Ovary (tissue), 7 donors: ENCODE measurements at regions not wholly inside any gene's neighbourhood (a gene's known extent, or its start where the extent isn't known, plus 50 kb on each side); places are given as distances from the start of the nearest gene placed in this dataset.

Source experiments
- DNase-seq, 5 donors: peaks; one replicate each; pipeline ENCODE4 v3.0.0-alpha.2; 2019 to 2020
- H3K27ac ChIP-seq, 2 donors: fragments of 200-600 bp; one replicate each; pipeline versions ENCODE4 v1.5.1 to v1.8.0; 2019 to 2022
- H3K27me3 ChIP-seq: fragments of 200-600 bp; one replicate; pipeline ENCODE4 v1.8.0; 2022
- H3K36me3 ChIP-seq: fragments of 200-600 bp; sonication (generic); one replicate; pipeline ENCODE4 v1.5.1; 2019
- H3K4me1 ChIP-seq: one replicate; pipeline ENCODE4 v1.8.1; 2013; ENCODE audit warnings: mild to moderate bottlenecking, moderate library complexity; ENCODE audit not compliant: insufficient read depth
- H3K4me3 ChIP-seq: fragments of 200-600 bp; sonication (generic); one replicate; pipeline ENCODE4 v1.5.1; 2017
- H3K9me3 ChIP-seq, 2 donors: fragments of 200-600 bp in 1 of 2; sonication (generic) in 1 of 2; one replicate each; pipeline versions ENCODE4 v1.5.1 to v1.8.1; 2013 to 2019; ENCODE audit warnings: mild to moderate bottlenecking in 1 of 2, moderate library complexity in 1 of 2
- CTCF ChIP-seq, 3 donors: fragments of 450-650 bp in 2 of 3; fragments of 200-600 bp in 1 of 3; IDR thresholded peaks; one replicate each; pipeline versions ENCODE4 v1.5.1 to v1.8.0; 2016 to 2022; ENCODE audit warnings: antibody characterized with exemption in 3 of 3, mild to moderate bottlenecking in 1 of 3
- EP300 ChIP-seq: sonication (generic); formaldehyde crosslinking; IDR thresholded peaks from one replicate; pipeline ENCODE4 v1.6.1; 2017; ENCODE audit warnings: antibody characterized with exemption
- POLR2A ChIP-seq: fragments of 450-650 bp; IDR thresholded peaks from one replicate; pipeline ENCODE4 v1.6.1; 2017; ENCODE audit warnings: antibody characterized with exemption, mild to moderate bottlenecking, moderate library complexity
- WGBS, 3 donors: extraction: QIAGEN DNeasy Blood & Tissue Kit in 1 of 3; methylation state at CpG; one replicate each; pipeline versions ENCODE4 v1.1.5 to v1.1.7; 2013 to 2017; 5-methylcytosine and 5-hydroxymethylcytosine counted together
- intact Hi-C, 4 donors: fragments of 100-400 bp; cut with DNase I; formaldehyde crosslinking; loops; one replicate each; pipeline versions ENCODE4 v1.11.0 to v1.15.1; 2022 to 2023
- donor health status: DM: no; HTN: no; CAD: no; lungs with moderate emphysema.
- donor health status: DM: no; HTN: no; CAD: no.
- donor health status: Bipolar disorder and iron deficiency.
- donor health status: DM: no; HTN: no; CAD: no.
- donor health status: DM: yes; HTN: yes; CAD: no.

- Histone ChIP-seq H3K9me3 (no peaks in the 10 kb centered on the region), H3K27ac (no peak overlapping the region), H3K4me1 (no peaks in the 10 kb centered on the region), H3K27me3 (no peaks in the 10 kb centered on the region), H3K36me3 (no peaks in the 10 kb centered on the region), H3K4me3 (no peak overlapping the region)
- TF ChIP-seq POLR2A = no peak
- no peak for TF ChIP-seq CTCF (IDR thresholded peaks at IDR 0.05)
- no peak for TF ChIP-seq EP300
- DNase-seq = no peak
- intact Hi-C loops = no loop called here
- WGBS, 3 donors = 64 to 67% (median 66%) methylated on average over 3 of the region's 3 CpGs
Observed at GRCh38 chr13:104701591-104701990, 1635.4 kb upstream of the SLC10A2 start.

GRCh38 chr13:104694397-104694796, 1628.2 kb upstream of the SLC10A2 start:
- no peaks in the 10 kb centered on the region for H3K4me1 ChIP-seq
- no peak overlapping the region for H3K4me3 ChIP-seq
- no peaks in the 10 kb centered on the region for H3K27me3 ChIP-seq
- H3K36me3 ChIP-seq = no peaks in the 10 kb centered on the region
- no peak for DNase-seq
- intact Hi-C loops = no loop called here
- no peaks in the 10 kb centered on the region for H3K9me3 ChIP-seq
- no peak overlapping the region for H3K27ac ChIP-seq
- TF ChIP-seq EP300 (no peak), CTCF (IDR thresholded peaks at IDR 0.05) (no peak), POLR2A (no peak)

- TF ChIP-seq EP300 (no peak), POLR2A (no peak), CTCF (IDR thresholded peaks at IDR 0.05) (no peak)
- H3K27ac ChIP-seq = no peak overlapping the region
- H3K36me3 ChIP-seq = no peaks in the 10 kb centered on the region
- H3K9me3 ChIP-seq = no peaks in the 10 kb centered on the region
- no peak overlapping the region for H3K4me3 ChIP-seq
- no peaks in the 10 kb centered on the region for H3K4me1 ChIP-seq
- 74 to 83% (median 79%) methylated on average over 4 of the region's 4 CpGs for WGBS, 3 donors
- H3K27me3 ChIP-seq = no peaks in the 10 kb centered on the region
- no peak for DNase-seq
- intact Hi-C loops = no loop called here
Observed at GRCh38 chr13:104693126-104693525, 1626.9 kb upstream of the SLC10A2 start.

- WGBS, 3 donors = 15 to 40% (median 19%) methylated on average over 2 of the region's 2 CpGs
- no peak overlapping the region for H3K4me3 ChIP-seq
- DNase-seq = no peak
Observed at GRCh38 chr13:104691767-104692467, 1625.7 kb upstream of the SLC10A2 start.

More at GRCh38 chr13:104691767-104692467, 1625.7 kb upstream of the SLC10A2 start:
- intact Hi-C loops = no loop called here
- H3K4me1 ChIP-seq = no peaks in the 10 kb centered on the region
- no peak for TF ChIP-seq CTCF (IDR thresholded peaks at IDR 0.05)
- no peak for TF ChIP-seq EP300
- no peak for TF ChIP-seq POLR2A
- no peak overlapping the region for H3K27ac ChIP-seq
- no peaks in the 10 kb centered on the region for H3K9me3 ChIP-seq
- no peaks in the 10 kb centered on the region for H3K27me3 ChIP-seq
- H3K36me3 ChIP-seq = no peaks in the 10 kb centered on the region
